ENCODE measurements at regions not wholly inside any gene's neighbourhood (a gene's known extent, or its start where the extent isn't known, plus 50 kb on each side); places are given as distances from the start of the nearest gene placed in this dataset.

GRCh38 chr5:39934830-39935229, 510.1 kb upstream of the DAB2 start:
- Histone ChIP-seq H3K4me3 (ENCODE audit: low read depth, low read length, poor library complexity, severe bottlenecking) (no peak overlapping the region), H3K36me3 (ENCODE audit: insufficient read depth, low read length, poor library complexity, severe bottlenecking) (no peaks in the 10 kb centered on the region), H3K27ac (ENCODE audit: low read depth, low read length, poor library complexity, severe bottlenecking) (no peak overlapping the region), H3K4me1 (ENCODE audit: insufficient read depth, low read length, poor library complexity, severe bottlenecking) (no peaks in the 10 kb centered on the region), H3K9me3 (ENCODE audit: low read depth, low read length, poor library complexity, severe bottlenecking) (no peaks in the 10 kb centered on the region), H3K27me3 (replicated peaks; ENCODE audit: insufficient read depth, low read depth, low read length, poor library complexity) (peaks cover 12% of the 10 kb centered on the region)
- intact Hi-C loops (cut with micrococcal nuclease; ENCODE audit: unreplicated experiment): loop anchor here (10.0 kb wide), 1 partner anchor 350 kb away; no protein-coding TSS in a partner anchor
- ChIA-PET POLR2A (ENCODE audit: low non-redundant PET) (no interaction called here), CTCF (no interaction called here)
- no peak for TF ChIP-seq CTCF (conservative IDR thresholded peaks at IDR 0.05; ENCODE audit: low read depth, low read length)
- TF ChIP-seq EZH2 (IDR thresholded peaks at IDR 0.05; ENCODE audit: borderline replicate concordance, low read depth, low read length, poor library complexity, severe bottlenecking): no peak
- BruUV-seq (replicated peaks): no TSS peak
- DNase-seq (ENCODE audit: low spot score): no peak

GRCh38 chr5:39933061-39933460, 508.3 kb upstream of the DAB2 start:
- POLR2A ChIA-PET (ENCODE audit: low non-redundant PET): no interaction called here

DNA sequence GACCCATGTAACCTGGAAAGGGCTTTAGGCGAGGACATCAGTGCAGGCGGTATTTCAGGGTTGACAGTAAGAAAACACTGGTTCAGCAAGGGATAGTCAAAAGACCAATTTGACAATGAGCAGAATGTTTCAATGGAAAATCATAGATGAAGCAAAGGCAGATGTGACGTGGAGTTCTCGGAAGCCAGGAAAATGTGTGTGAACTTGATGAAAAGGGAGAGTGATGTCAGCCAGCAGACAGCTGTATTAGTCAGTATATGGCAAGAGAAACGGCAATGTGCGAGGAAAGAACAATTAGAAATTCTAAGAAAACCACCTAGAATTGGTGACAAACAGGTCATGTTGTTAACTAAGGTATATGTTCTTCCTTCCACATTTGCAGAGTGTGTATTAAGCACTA, 503.9 kb upstream of the DAB2 start:
- intact Hi-C loops (cut with micrococcal nuclease; ENCODE audit: unreplicated experiment): no loop called here
- Histone ChIP-seq H3K9me3 (ENCODE audit: low read depth, low read length, poor library complexity, severe bottlenecking) (no peaks in the 10 kb centered on the region), H3K4me1 (ENCODE audit: insufficient read depth, low read length, poor library complexity, severe bottlenecking) (no peaks in the 10 kb centered on the region), H3K27me3 (replicated peaks; ENCODE audit: insufficient read depth, low read depth, low read length, poor library complexity) (peaks cover 24% of the 10 kb centered on the region), H3K27ac (ENCODE audit: low read depth, low read length, poor library complexity, severe bottlenecking) (no peak overlapping the region), H3K36me3 (ENCODE audit: insufficient read depth, low read length, poor library complexity, severe bottlenecking) (no peaks in the 10 kb centered on the region), H3K4me3 (ENCODE audit: low read depth, low read length, poor library complexity, severe bottlenecking) (no peak overlapping the region)
- ChIA-PET CTCF (no interaction called here), POLR2A (ENCODE audit: low non-redundant PET) (no interaction called here)
- BruUV-seq (replicated peaks): no TSS peak
- TF ChIP-seq EZH2 (IDR thresholded peaks at IDR 0.05; ENCODE audit: borderline replicate concordance, low read depth, low read length, poor library complexity, severe bottlenecking) (no peak), CTCF (conservative IDR thresholded peaks at IDR 0.05; ENCODE audit: low read depth, low read length) (no peak)
- no peak for DNase-seq (ENCODE audit: low spot score)

More at GRCh38 chr5:39933061-39933460, 508.3 kb upstream of the DAB2 start:
- Histone ChIP-seq H3K9me3 (ENCODE audit: low read depth, low read length, poor library complexity, severe bottlenecking) (no peaks in the 10 kb centered on the region), H3K27me3 (replicated peaks; ENCODE audit: insufficient read depth, low read depth, low read length, poor library complexity) (peaks cover 18% of the 10 kb centered on the region), H3K4me1 (ENCODE audit: insufficient read depth, low read length, poor library complexity, severe bottlenecking) (no peaks in the 10 kb centered on the region), H3K4me3 (ENCODE audit: low read depth, low read length, poor library complexity, severe bottlenecking) (no peak overlapping the region), H3K27ac (ENCODE audit: low read depth, low read length, poor library complexity, severe bottlenecking) (no peak overlapping the region), H3K36me3 (ENCODE audit: insufficient read depth, low read length, poor library complexity, severe bottlenecking) (no peaks in the 10 kb centered on the region)
- TF ChIP-seq EZH2 (IDR thresholded peaks at IDR 0.05; ENCODE audit: borderline replicate concordance, low read depth, low read length, poor library complexity, severe bottlenecking) (no peak), CTCF (conservative IDR thresholded peaks at IDR 0.05; ENCODE audit: low read depth, low read length) (no peak)
- CTCF ChIA-PET: no interaction called here
- no peak for DNase-seq (ENCODE audit: low spot score)
- intact Hi-C loops (cut with micrococcal nuclease; ENCODE audit: unreplicated experiment): loop anchor here (10.0 kb wide), 1 partner anchor 348 kb away; no protein-coding TSS in a partner anchor
- BruUV-seq (replicated peaks): no TSS peak

Measured in A673 (cell line).